ENCODE measurements at regions not wholly inside any gene's neighbourhood (a gene's known extent, or its start where the extent isn't known, plus 50 kb on each side); places are given as distances from the start of the nearest gene placed in this dataset.

- WGBS, 2 experiments (ENCODE audit: extremely low coverage in 2 of 2, insufficient read length in 1 of 2), result no CpG with 5 or more reads among the region's 4 CpGs
- DNase-seq, result no peak
- Histone ChIP-seq H3K4me3 (ENCODE audit: insufficient read depth, low read depth, low read length) (no peak overlapping the region), H4K5ac (ENCODE audit: low read depth, low read length) (no peak overlapping the region), H2BK15ac (ENCODE audit: low read depth, low read length) (no peak overlapping the region), H2AK5ac (ENCODE audit: low read depth, low read length) (no peak overlapping the region), H3K4me2 (ENCODE audit: low read depth, low read length) (no peak overlapping the region), H3K36me3 (ENCODE audit: control insufficient read depth, insufficient read depth, low read length) (no peaks in the 10 kb centered on the region), H3K23ac (ENCODE audit: low read depth, low read length) (no peak overlapping the region), H3K4ac (ENCODE audit: low read depth, low read length) (no peak overlapping the region), H2AK9ac (replicated peaks; ENCODE audit: low read depth, low read length, poor library complexity) (no peak overlapping the region), H3K9ac (ENCODE audit: low read depth, low read length) (no peak overlapping the region), H4K91ac (ENCODE audit: insufficient read depth, low read depth, low read length) (no peak overlapping the region), H3K9me3 (ENCODE audit: control insufficient read depth, insufficient read depth, low read length) (peaks cover 11% of the 10 kb centered on the region), H3K56ac (ENCODE audit: extremely low read depth, insufficient read depth, low read length) (no peak overlapping the region), H3K27me3 (ENCODE audit: control insufficient read depth, insufficient read depth, low read length) (no peaks in the 10 kb centered on the region), H4K20me1 (ENCODE audit: insufficient read depth, low read length) (no peaks in the 10 kb centered on the region), H2BK20ac (ENCODE audit: low read depth, low read length) (no peak overlapping the region), H2AFZ (replicated peaks; ENCODE audit: low read length, poor library complexity) (no peak overlapping the region), H3K18ac (ENCODE audit: low read depth, low read length) (no peak overlapping the region), H3K4me1 (ENCODE audit: control insufficient read depth, insufficient read depth, low read length) (no peaks in the 10 kb centered on the region), H3K9me1 (ENCODE audit: insufficient read depth, low read length) (no peaks in the 10 kb centered on the region), H3K14ac (replicated peaks; ENCODE audit: low read depth, low read length) (no peak overlapping the region), H3K79me1 (ENCODE audit: low read depth in 1 of 2, low read length in 2 of 2) (no peaks in the 10 kb centered on the region), H4K8ac (ENCODE audit: low read depth in 2 of 2, low read length in 2 of 2) (no peak overlapping the region), H3K27ac (ENCODE audit: insufficient read depth, low read length) (no peak overlapping the region), H2BK120ac (ENCODE audit: low read depth, low read length) (no peak overlapping the region), H2BK5ac (ENCODE audit: low read depth, low read length, poor library complexity, severe bottlenecking) (no peak overlapping the region)
- dilution Hi-C loops (cut with HindIII; ENCODE audit: low sequenced_read_pairs, unreplicated experiment), result no loop called here
- ATAC-seq (ENCODE audit: low read depth), result no peak
- intact Hi-C loops (cut with micrococcal nuclease), result no loop called here
- ChIA-PET POLR2A (ENCODE audit: unreplicated experiment) (no interaction called here), CTCF (no interaction called here)
- in situ Hi-C loops (cut with MboI; ENCODE audit: low sequenced_read_pairs), result no loop called here
- TF ChIP-seq NFE2L2 (IDR thresholded peaks at IDR 0.05; ENCODE audit: low read depth, low read length) (no peak), POLR2A (IDR thresholded peaks at IDR 0.05; ENCODE audit: low read depth, low read length) (no peak), MXI1 (IDR thresholded peaks at IDR 0.05; ENCODE audit: borderline replicate concordance, low read depth, low read length) (no peak), CHD1 (IDR thresholded peaks at IDR 0.05; ENCODE audit: low read depth, low read length) (no peak), MAFK (IDR thresholded peaks at IDR 0.05; ENCODE audit: low read depth, low read length) (no peak), ELK1 (IDR thresholded peaks at IDR 0.05; ENCODE audit: borderline replicate concordance, low read depth, low read length) (no peak), BHLHE40 (IDR thresholded peaks at IDR 0.05; ENCODE audit: low read depth, low read length) (no peak), RFX5 (IDR thresholded peaks at IDR 0.05; ENCODE audit: low read depth, low read length) (no peak), CTCF (conservative IDR thresholded peaks at IDR 0.05; ENCODE audit: low read depth, low read length) (no peak), USF2 (IDR thresholded peaks at IDR 0.05; ENCODE audit: low read depth, low read length) (no peak), SMC3 (IDR thresholded peaks at IDR 0.05; ENCODE audit: low read depth, low read length) (no peak)
- BruUV-seq (replicated peaks), result no TSS peak
These were observed 680.2 kb downstream of the VRK1 start for GRCh38 chr14:97477353-97477752.

All from IMR-90 (cell line).